Breast epithelium (tissue), 3 donors: ENCODE measurements at regions not wholly inside any gene's neighbourhood (a gene's known extent, or its start where the extent isn't known, plus 50 kb on each side); places are given as distances from the start of the nearest gene placed in this dataset.
"Not testable (repeated sequence)": the region's sequence is repeated elsewhere in the genome, so short reads cannot be mapped to it uniquely, and the experiment has no call there.

Experiments used
- POLR2A ChIP-seq: fragments of 450-650 bp; IDR thresholded peaks from one replicate; pipeline ENCODE4 v1.6.1; 2016; ENCODE audit warnings: antibody characterized with exemption, mild to moderate bottlenecking, moderate library complexity
- POLR2AphosphoS5 ChIP-seq, 3 donors: sonication (generic); formaldehyde crosslinking; IDR thresholded peaks; one replicate each; pipeline ENCODE4 v1.6.1; 2017; ENCODE audit warnings: antibody characterized with exemption in 3 of 3
- TF ChIP-seq, protein P1 (sequence below), 3 donors: fragments of 450-650 bp; IDR thresholded peaks; one replicate each; pipeline ENCODE4 v1.5.1; 2016 to 2017; ENCODE audit warnings: antibody characterized with exemption in 3 of 3, mild to moderate bottlenecking in 3 of 3, moderate library complexity in 3 of 3

DNA sequence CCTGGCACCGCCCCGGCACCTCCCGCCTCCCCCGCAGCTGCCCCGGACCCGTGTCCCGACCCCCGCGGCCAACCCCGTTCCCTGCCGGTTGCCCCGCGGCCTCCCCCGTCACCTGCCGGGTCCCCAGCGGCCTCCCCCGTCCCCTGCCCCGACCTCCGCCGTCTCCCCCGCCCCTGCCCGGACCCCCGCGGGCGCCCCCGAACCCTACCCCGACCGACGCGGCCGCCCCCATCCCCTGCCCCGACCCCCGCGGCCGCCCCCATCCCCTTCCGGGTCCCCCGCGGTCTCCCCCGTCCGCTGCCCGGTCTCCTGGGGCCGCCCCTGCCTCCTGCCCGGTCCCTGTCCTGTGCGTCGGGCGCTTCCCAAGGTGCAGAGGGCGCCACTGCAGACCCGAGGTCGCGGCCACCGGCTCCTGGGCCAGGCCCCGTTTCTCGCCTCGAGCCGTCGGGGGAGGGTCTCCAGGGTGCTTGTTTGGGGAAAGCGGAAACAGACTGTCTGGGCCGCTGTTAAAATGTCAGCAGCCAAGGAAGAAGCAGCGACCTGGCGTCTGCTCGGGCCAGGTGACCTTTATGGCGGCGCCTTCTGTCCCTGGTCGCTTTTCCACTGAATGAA is 51.6 kb upstream of the APOD start:
- TF ChIP-seq, protein P1, sequence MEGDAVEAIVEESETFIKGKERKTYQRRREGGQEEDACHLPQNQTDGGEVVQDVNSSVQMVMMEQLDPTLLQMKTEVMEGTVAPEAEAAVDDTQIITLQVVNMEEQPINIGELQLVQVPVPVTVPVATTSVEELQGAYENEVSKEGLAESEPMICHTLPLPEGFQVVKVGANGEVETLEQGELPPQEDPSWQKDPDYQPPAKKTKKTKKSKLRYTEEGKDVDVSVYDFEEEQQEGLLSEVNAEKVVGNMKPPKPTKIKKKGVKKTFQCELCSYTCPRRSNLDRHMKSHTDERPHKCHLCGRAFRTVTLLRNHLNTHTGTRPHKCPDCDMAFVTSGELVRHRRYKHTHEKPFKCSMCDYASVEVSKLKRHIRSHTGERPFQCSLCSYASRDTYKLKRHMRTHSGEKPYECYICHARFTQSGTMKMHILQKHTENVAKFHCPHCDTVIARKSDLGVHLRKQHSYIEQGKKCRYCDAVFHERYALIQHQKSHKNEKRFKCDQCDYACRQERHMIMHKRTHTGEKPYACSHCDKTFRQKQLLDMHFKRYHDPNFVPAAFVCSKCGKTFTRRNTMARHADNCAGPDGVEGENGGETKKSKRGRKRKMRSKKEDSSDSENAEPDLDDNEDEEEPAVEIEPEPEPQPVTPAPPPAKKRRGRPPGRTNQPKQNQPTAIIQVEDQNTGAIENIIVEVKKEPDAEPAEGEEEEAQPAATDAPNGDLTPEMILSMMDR (IDR thresholded peaks at IDR 0.05): not testable (repeated sequence)
- not testable (repeated sequence) for TF ChIP-seq POLR2A; POLR2AphosphoS5 (IDR thresholded peaks at IDR 0.05)
